C4-2B (cell line): ENCODE measurements at regions not wholly inside any gene's neighbourhood (a gene's known extent, or its start where the extent isn't known, plus 50 kb on each side); places are given as distances from the start of the nearest gene placed in this dataset.

Source experiments
- H3K27ac ChIP-seq: fragments of 450-650 bp; 2 replicates; pipeline ENCODE4 v1.5.1; 2017
- CTCF ChIP-seq: fragments of 450-650 bp; conservative IDR thresholded peaks from 2 replicates; pipeline ENCODE4 v1.5.1; 2017; ENCODE audit warnings: mild to moderate bottlenecking
- ZFX ChIP-seq: fragments of 450-650 bp; IDR thresholded peaks from 2 replicates; pipeline ENCODE4 v1.6.1; 2017

- H3K27ac ChIP-seq: no peak overlapping the region
- no peak for TF ChIP-seq ZFX
- TF ChIP-seq CTCF: no peak
Measured at GRCh38 chr4:138706201-138706600, 309.4 kb upstream of the NOCT start.

GRCh38 chr4:138702190-138702824 lies 313.3 kb upstream of the NOCT start:
- no peak overlapping the region for H3K27ac ChIP-seq
- TF ChIP-seq CTCF (no peak), ZFX (no peak)

- TF ChIP-seq ZFX (no peak), CTCF (no peak)
- no peak overlapping the region for H3K27ac ChIP-seq
Measured at GRCh38 chr4:138698641-138699040, 316.9 kb upstream of the NOCT start.

GRCh38 chr4:138697851-138698250 lies 317.7 kb upstream of the NOCT start:
- no peak overlapping the region for H3K27ac ChIP-seq
- no peak for TF ChIP-seq ZFX
- no peak for TF ChIP-seq CTCF

DNA sequence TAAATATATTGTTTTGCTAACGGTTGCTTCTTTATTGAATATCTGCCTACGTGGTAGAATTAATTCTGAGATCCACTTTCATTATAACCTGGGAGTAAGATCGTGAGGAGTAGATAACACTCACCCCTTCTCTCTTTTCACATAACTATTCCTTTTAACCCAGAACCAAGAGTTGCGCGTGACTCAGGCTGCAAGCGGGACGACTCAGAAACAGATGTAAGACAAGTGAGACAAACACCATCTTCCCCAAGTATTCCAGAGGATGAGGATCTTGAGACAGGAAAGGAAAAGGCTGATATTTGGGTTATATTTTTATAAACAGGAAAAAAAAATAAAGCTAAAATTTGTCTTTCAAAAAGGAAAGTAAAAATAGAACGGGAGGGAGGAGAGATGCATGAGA lies 318.8 kb upstream of the NOCT start:
- TF ChIP-seq ZFX (no peak), CTCF (no peak)
- no peak overlapping the region for H3K27ac ChIP-seq

- no peak overlapping the region for H3K27ac ChIP-seq
- TF ChIP-seq ZFX (no peak), CTCF (no peak)
Measured at GRCh38 chr4:138696058-138696457, 319.5 kb upstream of the NOCT start.

- no peak for TF ChIP-seq CTCF
- no peak for TF ChIP-seq ZFX
- no peak overlapping the region for H3K27ac ChIP-seq
Measured at GRCh38 chr4:138693526-138693925, 322.1 kb upstream of the NOCT start.
